ENCODE measurements at regions not wholly inside any gene's neighbourhood (a gene's known extent, or its start where the extent isn't known, plus 50 kb on each side); places are given as distances from the start of the nearest gene placed in this dataset.

- Histone ChIP-seq H3K9ac (ENCODE audit: control insufficient read depth, insufficient read depth, low read length) (no peak overlapping the region), H3K4me1 (ENCODE audit: control insufficient read depth, insufficient read depth, low read length) (no peaks in the 10 kb centered on the region), H3K36me3 (ENCODE audit: control insufficient read depth in 2 of 2, insufficient read depth in 2 of 2, low read length in 1 of 2) (no peaks in the 10 kb centered on the region), H3K9me3 (replicated peaks; ENCODE audit: control insufficient read depth, insufficient read depth, low read length) (no peaks in the 10 kb centered on the region), H3K79me2 (ENCODE audit: control insufficient read depth, insufficient read depth, low read length) (no peaks in the 10 kb centered on the region), H4K20me1 (ENCODE audit: control insufficient read depth, insufficient read depth) (no peaks in the 10 kb centered on the region), H2AFZ (ENCODE audit: control insufficient read depth, low read depth, low read length) (no peak overlapping the region), H3K27ac (ENCODE audit: control insufficient read depth, insufficient read depth) (no peak overlapping the region), H3K27me3 (replicated peaks in 1 of 2; ENCODE audit: control insufficient read depth in 2 of 2, insufficient read depth in 2 of 2, low read length in 1 of 2) (no peaks in the 10 kb centered on the region), H3K4me2 (ENCODE audit: control insufficient read depth, insufficient read depth) (no peak overlapping the region), H3K4me3 (no peak overlapping the region)
- CTCF ChIA-PET, result no interaction called here
- ATAC-seq (0 out of 3 replicates have a peak, but pooled peaks have one; percentile 24), FAIRE-seq (no peak), DNase-seq (ENCODE audit: low read depth, low spot score) (no peak)
- RAD21 ChIA-PET (ENCODE audit: unreplicated experiment), result no interaction called here
- intact Hi-C loops (cut with micrococcal nuclease; ENCODE audit: unreplicated experiment), result no loop called here
- WGBS (ENCODE audit: insufficient coverage, insufficient replicate concordance, low lambda C conversion rate, missing lambda C conversion rate), result 88% methylated on average over 5 of the region's 5 CpGs
- POLR2A ChIA-PET, result no interaction called here
- SMC1A ChIA-PET (ENCODE audit: uncharacterized antibody, unreplicated experiment), result interaction anchor here (0.7 kb wide), 1 partner anchor 75 kb away, joined by 3 read pairs; no protein-coding TSS in a partner anchor
- in situ Hi-C loops (cut with MboI), result no loop called here
- no TSS peak for BruUV-seq (replicated peaks)
- TF ChIP-seq NFYA (IDR thresholded peaks at IDR 0.05; ENCODE audit: borderline replicate concordance, low read depth, low read length) (no peak), NRF1 (conservative IDR thresholded peaks at IDR 0.05; ENCODE audit: low read depth, low read length) (no peak), MYC (IDR thresholded peaks at IDR 0.05; ENCODE audit: insufficient read depth, insufficient read length, insufficient replicate concordance, low read length, severe bottlenecking) (no peak), ZZZ3 (IDR thresholded peaks at IDR 0.05; ENCODE audit: control insufficient read depth, insufficient read length, low read depth) (no peak), CBFB (IDR thresholded peaks at IDR 0.05; ENCODE audit: low read depth) (no peak), ASH2L (IDR thresholded peaks at IDR 0.05; ENCODE audit: borderline replicate concordance, low read depth) (no peak)
- TF ChIP-seq, protein P1, sequence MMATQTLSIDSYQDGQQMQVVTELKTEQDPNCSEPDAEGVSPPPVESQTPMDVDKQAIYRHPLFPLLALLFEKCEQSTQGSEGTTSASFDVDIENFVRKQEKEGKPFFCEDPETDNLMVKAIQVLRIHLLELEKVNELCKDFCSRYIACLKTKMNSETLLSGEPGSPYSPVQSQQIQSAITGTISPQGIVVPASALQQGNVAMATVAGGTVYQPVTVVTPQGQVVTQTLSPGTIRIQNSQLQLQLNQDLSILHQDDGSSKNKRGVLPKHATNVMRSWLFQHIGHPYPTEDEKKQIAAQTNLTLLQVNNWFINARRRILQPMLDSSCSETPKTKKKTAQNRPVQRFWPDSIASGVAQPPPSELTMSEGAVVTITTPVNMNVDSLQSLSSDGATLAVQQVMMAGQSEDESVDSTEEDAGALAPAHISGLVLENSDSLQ (IDR thresholded peaks at IDR 0.05), result no peak
These were observed 1267.6 kb upstream of the TMEM132C start for GRCh38 chr12:126999352-126999751.

GRCh38 chr12:127005406-127005805, 1261.6 kb upstream of the TMEM132C start:
- Histone ChIP-seq H3K36me3 (ENCODE audit: control insufficient read depth in 2 of 2, insufficient read depth in 2 of 2, low read length in 1 of 2) (no peaks in the 10 kb centered on the region), H3K4me1 (ENCODE audit: control insufficient read depth, insufficient read depth, low read length) (no peaks in the 10 kb centered on the region), H3K4me2 (ENCODE audit: control insufficient read depth, insufficient read depth) (no peak overlapping the region), H4K20me1 (ENCODE audit: control insufficient read depth, insufficient read depth) (no peaks in the 10 kb centered on the region), H3K79me2 (ENCODE audit: control insufficient read depth, insufficient read depth, low read length) (no peaks in the 10 kb centered on the region), H2AFZ (ENCODE audit: control insufficient read depth, low read depth, low read length) (no peak overlapping the region), H3K9ac (ENCODE audit: control insufficient read depth, insufficient read depth, low read length) (no peak overlapping the region), H3K27ac (ENCODE audit: control insufficient read depth, insufficient read depth) (no peak overlapping the region), H3K9me3 (replicated peaks; ENCODE audit: control insufficient read depth, insufficient read depth, low read length) (no peaks in the 10 kb centered on the region), H3K4me3 (no peak overlapping the region), H3K27me3 (replicated peaks in 1 of 2; ENCODE audit: control insufficient read depth in 2 of 2, insufficient read depth in 2 of 2, low read length in 1 of 2) (no peaks in the 10 kb centered on the region)
- FAIRE-seq, result no peak
- 33% methylated on average over 3 of the region's 3 CpGs for WGBS (ENCODE audit: insufficient coverage, insufficient replicate concordance, low lambda C conversion rate, missing lambda C conversion rate)
- BruUV-seq (replicated peaks), result no TSS peak
- RAD21 ChIA-PET (ENCODE audit: unreplicated experiment), result no interaction called here
- ATAC-seq, result no peak
- in situ Hi-C loops (cut with MboI) (no loop called here), intact Hi-C loops (cut with micrococcal nuclease; ENCODE audit: unreplicated experiment) (no loop called here)
- CTCF ChIA-PET, result no interaction called here
- SMC1A ChIA-PET (ENCODE audit: uncharacterized antibody, unreplicated experiment), result no interaction called here
- POLR2A ChIA-PET, result no interaction called here
- no peak for DNase-seq (ENCODE audit: low read depth, low spot score)
- TF ChIP-seq, protein P2, sequence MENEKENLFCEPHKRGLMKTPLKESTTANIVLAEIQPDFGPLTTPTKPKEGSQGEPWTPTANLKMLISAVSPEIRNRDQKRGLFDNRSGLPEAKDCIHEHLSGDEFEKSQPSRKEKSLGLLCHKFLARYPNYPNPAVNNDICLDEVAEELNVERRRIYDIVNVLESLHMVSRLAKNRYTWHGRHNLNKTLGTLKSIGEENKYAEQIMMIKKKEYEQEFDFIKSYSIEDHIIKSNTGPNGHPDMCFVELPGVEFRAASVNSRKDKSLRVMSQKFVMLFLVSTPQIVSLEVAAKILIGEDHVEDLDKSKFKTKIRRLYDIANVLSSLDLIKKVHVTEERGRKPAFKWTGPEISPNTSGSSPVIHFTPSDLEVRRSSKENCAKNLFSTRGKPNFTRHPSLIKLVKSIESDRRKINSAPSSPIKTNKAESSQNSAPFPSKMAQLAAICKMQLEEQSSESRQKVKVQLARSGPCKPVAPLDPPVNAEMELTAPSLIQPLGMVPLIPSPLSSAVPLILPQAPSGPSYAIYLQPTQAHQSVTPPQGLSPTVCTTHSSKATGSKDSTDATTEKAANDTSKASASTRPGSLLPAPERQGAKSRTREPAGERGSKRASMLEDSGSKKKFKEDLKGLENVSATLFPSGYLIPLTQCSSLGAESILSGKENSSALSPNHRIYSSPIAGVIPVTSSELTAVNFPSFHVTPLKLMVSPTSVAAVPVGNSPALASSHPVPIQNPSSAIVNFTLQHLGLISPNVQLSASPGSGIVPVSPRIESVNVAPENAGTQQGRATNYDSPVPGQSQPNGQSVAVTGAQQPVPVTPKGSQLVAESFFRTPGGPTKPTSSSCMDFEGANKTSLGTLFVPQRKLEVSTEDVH (IDR thresholded peaks at IDR 0.05; ENCODE audit: low read depth, partially characterized antibody), result no peak
- no peak for TF ChIP-seq RB1 (IDR thresholded peaks at IDR 0.05; ENCODE audit: borderline replicate concordance)
- TF ChIP-seq POLR2A (IDR thresholded peaks at IDR 0.05; ENCODE audit: low read depth, low read length), result no peak
- TF ChIP-seq SRF (IDR thresholded peaks at IDR 0.05; ENCODE audit: low read depth in 2 of 2, low read length in 2 of 2), result no peak
- TF ChIP-seq ZZZ3 (IDR thresholded peaks at IDR 0.05; ENCODE audit: control insufficient read depth, insufficient read length, low read depth), result no peak
- no peak for TF ChIP-seq ATF7 (IDR thresholded peaks at IDR 0.05; ENCODE audit: low read depth)
- no peak for TF ChIP-seq MYB (IDR thresholded peaks at IDR 0.05; ENCODE audit: borderline replicate concordance, low read depth, low read length)
- TF ChIP-seq, protein P3, sequence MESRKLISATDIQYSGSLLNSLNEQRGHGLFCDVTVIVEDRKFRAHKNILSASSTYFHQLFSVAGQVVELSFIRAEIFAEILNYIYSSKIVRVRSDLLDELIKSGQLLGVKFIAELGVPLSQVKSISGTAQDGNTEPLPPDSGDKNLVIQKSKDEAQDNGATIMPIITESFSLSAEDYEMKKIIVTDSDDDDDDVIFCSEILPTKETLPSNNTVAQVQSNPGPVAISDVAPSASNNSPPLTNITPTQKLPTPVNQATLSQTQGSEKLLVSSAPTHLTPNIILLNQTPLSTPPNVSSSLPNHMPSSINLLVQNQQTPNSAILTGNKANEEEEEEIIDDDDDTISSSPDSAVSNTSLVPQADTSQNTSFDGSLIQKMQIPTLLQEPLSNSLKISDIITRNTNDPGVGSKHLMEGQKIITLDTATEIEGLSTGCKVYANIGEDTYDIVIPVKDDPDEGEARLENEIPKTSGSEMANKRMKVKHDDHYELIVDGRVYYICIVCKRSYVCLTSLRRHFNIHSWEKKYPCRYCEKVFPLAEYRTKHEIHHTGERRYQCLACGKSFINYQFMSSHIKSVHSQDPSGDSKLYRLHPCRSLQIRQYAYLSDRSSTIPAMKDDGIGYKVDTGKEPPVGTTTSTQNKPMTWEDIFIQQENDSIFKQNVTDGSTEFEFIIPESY (IDR thresholded peaks at IDR 0.05), result no peak
